ENCODE measurements at regions not wholly inside any gene's neighbourhood (a gene's known extent, or its start where the extent isn't known, plus 50 kb on each side); places are given as distances from the start of the nearest gene placed in this dataset.
"Not testable (repeated sequence)": the region's sequence is repeated elsewhere in the genome, so short reads cannot be mapped to it uniquely, and the experiment has no call there.

GRCh38 chr10:53458007-53458406, 685.4 kb upstream of the MBL2 start:
- H3K27ac ChIP-seq: no peak overlapping the region
- TF ChIP-seq CTCF (IDR thresholded peaks at IDR 0.05): no peak

GRCh38 chr10:53453196-53453595, 680.6 kb upstream of the MBL2 start:
- TF ChIP-seq CTCF (IDR thresholded peaks at IDR 0.05) (peak; percentile 11; the same call in 1 of the 2 replicates), ZFX (IDR thresholded peaks at IDR 0.05; ENCODE audit: borderline replicate concordance) (no peak)
- H3K27ac ChIP-seq: no peak overlapping the region

- no peak overlapping the region for H3K27ac ChIP-seq
- TF ChIP-seq CTCF (IDR thresholded peaks at IDR 0.05): no peak
- no peak for TF ChIP-seq ZFX (IDR thresholded peaks at IDR 0.05; ENCODE audit: borderline replicate concordance)
Observed at GRCh38 chr10:53447576-53447975, 675.0 kb upstream of the MBL2 start.

- H3K27ac ChIP-seq: no peak overlapping the region
- no peak for TF ChIP-seq ZFX (IDR thresholded peaks at IDR 0.05; ENCODE audit: borderline replicate concordance)
- no peak for TF ChIP-seq CTCF (IDR thresholded peaks at IDR 0.05)
Observed at GRCh38 chr10:53441843-53442242, 669.3 kb upstream of the MBL2 start.

GRCh38 chr10:53440601-53441000, 668.0 kb upstream of the MBL2 start:
- TF ChIP-seq CTCF (IDR thresholded peaks at IDR 0.05) (no peak), ZFX (IDR thresholded peaks at IDR 0.05; ENCODE audit: borderline replicate concordance) (no peak)
- no peak overlapping the region for H3K27ac ChIP-seq

GRCh38 chr10:53439075-53439474, 666.5 kb upstream of the MBL2 start:
- H3K27ac ChIP-seq: not testable (repeated sequence)

GRCh38 chr10:53434413-53434812, 661.8 kb upstream of the MBL2 start:
- TF ChIP-seq CTCF (IDR thresholded peaks at IDR 0.05): no peak
- no peak for TF ChIP-seq ZFX (IDR thresholded peaks at IDR 0.05; ENCODE audit: borderline replicate concordance)
- no peak overlapping the region for H3K27ac ChIP-seq

GRCh38 chr10:53432035-53432434, 659.5 kb upstream of the MBL2 start:
- TF ChIP-seq ZFX (IDR thresholded peaks at IDR 0.05; ENCODE audit: borderline replicate concordance): no peak
- TF ChIP-seq CTCF (IDR thresholded peaks at IDR 0.05): no peak
- no peak overlapping the region for H3K27ac ChIP-seq

Measured in 22Rv1 (cell line).